Endothelial cell of umbilical vein (primary cell): ENCODE measurements at regions not wholly inside any gene's neighbourhood (a gene's known extent, or its start where the extent isn't known, plus 50 kb on each side); places are given as distances from the start of the nearest gene placed in this dataset.

ENCODE experiments used
- BruUV-seq: library from RNA; stranded (reverse); fragments of 400-500 nt; replicated peaks from 2 replicates; lab custom pipeline; 2021; lab: Mats Ljungman, UMichigan
- CTCF ChIA-PET: fragments of 300-600, 350-600 bp; sonication (Branson Sonifier 250); formaldehyde crosslinking; loops from one replicate; lab custom pipeline; 2021; ENCODE audit warnings: antibody characterized with exemption, inconsistent platforms; lab: Charles Lee
- POLR2A ChIA-PET: fragments of 300-600, 350-600 bp; sonication (Branson Sonifier 250); formaldehyde crosslinking; loops from one replicate; lab custom pipeline; 2021; ENCODE audit warnings: antibody characterized with exemption, inconsistent platforms; lab: Charles Lee
- DNase-seq: peaks from one replicate; pipeline ENCODE4 v3.0.0-alpha.2; 2011; ENCODE audit warnings: low read depth, low spot score
- FAIRE-seq: peaks from 2 replicates; lab custom pipeline; 2011; peaks lifted over from hg19 to GRCh38; lab: Jason Lieb, UNC
- H2AFZ ChIP-seq: 2 replicates; pipeline ENCODE4 v1.6.0; 2012; ENCODE audit warnings: low read depth, low read length, control low read depth, inconsistent platforms
- H3K27ac ChIP-seq: 2 replicates; pipeline ENCODE4 v1.5.1; 2011; ENCODE audit warnings: low read depth, mild to moderate bottlenecking, control low read depth, low read length, moderate library complexity; ENCODE audit not compliant: insufficient read depth
- H3K27me3 ChIP-seq, 2 experiments: 2 replicates each; pipeline versions ENCODE4 v1.6.0 to v1.6.1; 2011; ENCODE audit warnings: low read length in 2 of 2, mixed read lengths in 1 of 2; ENCODE audit not compliant: control insufficient read depth in 2 of 2, insufficient read depth in 2 of 2
- H3K36me3 ChIP-seq, 2 experiments: 2 replicates in 1 of 2; 3 replicates in 1 of 2; pipeline ENCODE4 v1.5.1; 2011; ENCODE audit warnings: low read length in 2 of 2, mild to moderate bottlenecking in 1 of 2, moderate library complexity in 1 of 2; ENCODE audit not compliant: control insufficient read depth in 2 of 2, insufficient read depth in 2 of 2; ENCODE audit errors: extremely low read depth in 1 of 2
- H3K4me1 ChIP-seq: 3 replicates; pipeline ENCODE4 v1.5.1; 2011; ENCODE audit warnings: mild to moderate bottlenecking, low read length; ENCODE audit not compliant: control insufficient read depth, insufficient read depth; ENCODE audit errors: extremely low read depth
- H3K4me2 ChIP-seq: 2 replicates; pipeline ENCODE4 v1.6.1; 2011; ENCODE audit warnings: low read length, control low read depth, mixed read lengths; ENCODE audit not compliant: insufficient read depth
- H3K4me3 ChIP-seq, 3 experiments: fragments of 200-600 bp in 1 of 3; sonication (generic), shearing (Covaris generic) in 1 of 3; replicated peaks in 1 of 3; 2 replicates each; pipeline ENCODE4 v1.5.1; 2011 to 2016; ENCODE audit warnings: control low read depth in 3 of 3, low read length in 3 of 3, mild to moderate bottlenecking in 2 of 3, inconsistent platforms in 1 of 3, low read depth in 1 of 3, moderate library complexity in 1 of 3; ENCODE audit not compliant: insufficient read depth in 1 of 3
- H3K79me2 ChIP-seq: 2 replicates; pipeline ENCODE4 v1.6.0; 2012; ENCODE audit warnings: low read length, inconsistent platforms; ENCODE audit not compliant: control insufficient read depth, insufficient read depth
- H3K9ac ChIP-seq: replicated peaks from 2 replicates; pipeline ENCODE3; 2011; ENCODE audit warnings: low read length, control low read depth; ENCODE audit not compliant: insufficient read depth; ENCODE audit errors: extremely low read depth
- H3K9me1 ChIP-seq: replicated peaks from 3 replicates; pipeline ENCODE4 v1.6.0; 2011; ENCODE audit warnings: mild to moderate bottlenecking, low read length; ENCODE audit not compliant: control insufficient read depth, insufficient read depth; ENCODE audit errors: extremely low read depth
- H3K9me3 ChIP-seq: replicated peaks from 2 replicates; pipeline ENCODE4 v1.5.1; 2012; ENCODE audit warnings: low read length, inconsistent platforms; ENCODE audit not compliant: control insufficient read depth, insufficient read depth
- H4K20me1 ChIP-seq: replicated peaks from 2 replicates; pipeline ENCODE3; 2011; ENCODE audit warnings: mild to moderate bottlenecking, low read length; ENCODE audit not compliant: control insufficient read depth, insufficient read depth; ENCODE audit errors: extremely low read depth
- EZH2 ChIP-seq: IDR thresholded peaks from 2 replicates; pipeline ENCODE4 v1.6.1; 2012; ENCODE audit warnings: borderline replicate concordance, low read depth, mild to moderate bottlenecking, moderate library complexity, low read length, inconsistent platforms; ENCODE audit not compliant: severe bottlenecking
- FOS ChIP-seq: IDR thresholded peaks from 2 replicates; pipeline ENCODE4 v1.6.1; 2011; ENCODE audit warnings: mild to moderate bottlenecking, low read length, moderate library complexity, borderline replicate concordance; ENCODE audit not compliant: insufficient read depth
- GATA2 ChIP-seq: IDR thresholded peaks from 2 replicates; pipeline ENCODE4 v1.7.0; 2011; ENCODE audit warnings: low read depth, mild to moderate bottlenecking, moderate library complexity, mixed read lengths, low read length; ENCODE audit not compliant: insufficient read length, insufficient read depth
- JUN ChIP-seq: IDR thresholded peaks from 2 replicates; pipeline ENCODE4 v1.6.1; 2011; ENCODE audit warnings: borderline replicate concordance, low read depth; ENCODE audit not compliant: insufficient read length, insufficient read depth
- MAX ChIP-seq: IDR thresholded peaks from 2 replicates; pipeline ENCODE4 v1.6.1; 2011; ENCODE audit not compliant: insufficient read depth, insufficient read length
- MYC ChIP-seq: IDR thresholded peaks from one replicate; pipeline ENCODE4 v1.6.1; 2011; ENCODE audit warnings: mild to moderate bottlenecking, low read depth, low read length
- POLR2A ChIP-seq: IDR thresholded peaks from 2 replicates; pipeline ENCODE4 v1.6.1; 2012; ENCODE audit warnings: low read depth, mild to moderate bottlenecking, control low read depth, low read length
- POLR2AphosphoS5 ChIP-seq: IDR thresholded peaks from 2 replicates; pipeline ENCODE4 v1.6.1; 2012; ENCODE audit warnings: low read depth, mild to moderate bottlenecking, control low read depth, low read length, moderate library complexity; ENCODE audit not compliant: insufficient read depth
- dilution Hi-C: fragments of 300-500 bp; cut with MboI; formaldehyde crosslinking; loops from one replicate; pipeline ENCODE4 v1.15.0; 2019; ENCODE audit warnings: low sequenced_read_pairs; ENCODE audit not compliant: extremely low pct_ligation_motif_present
- intact Hi-C: fragments of 100-400 bp; cut with micrococcal nuclease; formaldehyde crosslinking; loops from one replicate; pipeline ENCODE4 v1.10.0; 2022

GRCh38 chr20:22502731-22503191 is 81.6 kb downstream of the FOXA2 start:
- H3K4me1 ChIP-seq, result no peaks in the 10 kb centered on the region
- H3K4me2 ChIP-seq, result no peak overlapping the region
- H3K36me3 ChIP-seq, result no peaks in the 10 kb centered on the region
- H3K27ac ChIP-seq, result no peak overlapping the region
- POLR2A ChIA-PET, result no interaction called here
- no peak overlapping the region for H3K9ac ChIP-seq
- no peak overlapping the region for H3K4me3 ChIP-seq
- DNase-seq (no peak), FAIRE-seq (no peak)
- no peaks in the 10 kb centered on the region for H3K27me3 ChIP-seq
- no TSS peak for BruUV-seq
- dilution Hi-C loops (no loop called here), intact Hi-C loops (no loop called here)
- no peaks in the 10 kb centered on the region for H3K9me3 ChIP-seq
- no peaks in the 10 kb centered on the region for H3K79me2 ChIP-seq
- CTCF ChIA-PET, result no interaction called here
- H3K9me1 ChIP-seq, result no peaks in the 10 kb centered on the region
- no peak overlapping the region for H2AFZ ChIP-seq
- no peaks in the 10 kb centered on the region for H4K20me1 ChIP-seq
- TF ChIP-seq GATA2 (no peak), EZH2 (no peak), MYC (no peak), JUN (no peak), MAX (no peak), POLR2AphosphoS5 (no peak), POLR2A (no peak), FOS (no peak)
